ENCODE measurements at regions not wholly inside any gene's neighbourhood (a gene's known extent, or its start where the extent isn't known, plus 50 kb on each side); places are given as distances from the start of the nearest gene placed in this dataset.
"Not testable (repeated sequence)": the region's sequence is repeated elsewhere in the genome, so short reads cannot be mapped to it uniquely, and the experiment has no call there.

GRCh38 chr1:94666797-94667196 is 125.2 kb upstream of the F3 start:
- H4K20me1 ChIP-seq (ENCODE audit: insufficient read depth), result no peaks in the 10 kb centered on the region
- H2AFZ ChIP-seq, result no peak overlapping the region
- 98 to 100% methylated on average over 1 of the region's 1 CpG for WGBS, 2 experiments (ENCODE audit: low coverage in 1 of 2, low lambda C conversion rate in 2 of 2, missing lambda C conversion rate in 2 of 2)
- H3K4me2 ChIP-seq (ENCODE audit: unreplicated experiment), result no peak overlapping the region
- H3K27me3 ChIP-seq (replicated peaks; ENCODE audit: insufficient read depth), result no peaks in the 10 kb centered on the region
- no peaks in the 10 kb centered on the region for H3K36me3 ChIP-seq (ENCODE audit: low read depth)
- DNase-seq, result no peak
- no peak overlapping the region for H3K27ac ChIP-seq
- TF ChIP-seq EZH2 (IDR thresholded peaks at IDR 0.05; ENCODE audit: insufficient read depth, poor library complexity, severe bottlenecking), result no peak
- no peak for TF ChIP-seq EZH2phosphoT487 (IDR thresholded peaks at IDR 0.05; ENCODE audit: insufficient read depth, low read depth)
- H3F3A ChIP-seq (ENCODE audit: insufficient read depth), result no peaks in the 10 kb centered on the region
- in situ Hi-C loops (cut with MboI), result no loop called here
- H3K4me3 ChIP-seq, result no peak overlapping the region
- H3K79me2 ChIP-seq (ENCODE audit: insufficient read depth), result no peaks in the 10 kb centered on the region
- H3K9ac ChIP-seq, result no peak overlapping the region
- H3K4me1 ChIP-seq (ENCODE audit: insufficient read depth), result no peaks in the 10 kb centered on the region
- no peaks in the 10 kb centered on the region for H3K9me2 ChIP-seq (ENCODE audit: insufficient read depth)
- no peaks in the 10 kb centered on the region for H3K9me3 ChIP-seq (ENCODE audit: low read depth)

GRCh38 chr1:94661431-94661932 is 119.9 kb upstream of the F3 start:
- Histone ChIP-seq H3K9ac (no peak overlapping the region), H3F3A (ENCODE audit: insufficient read depth) (peaks cover 23% of the 10 kb centered on the region; the same call in 1 of the 2 replicates), H3K4me3 (no peak overlapping the region), H3K36me3 (ENCODE audit: low read depth) (no peaks in the 10 kb centered on the region), H3K27me3 (replicated peaks; ENCODE audit: insufficient read depth) (no peaks in the 10 kb centered on the region), H3K27ac (no peak overlapping the region), H3K9me2 (ENCODE audit: insufficient read depth) (no peaks in the 10 kb centered on the region), H3K9me3 (ENCODE audit: low read depth) (no peaks in the 10 kb centered on the region), H4K20me1 (ENCODE audit: insufficient read depth) (no peaks in the 10 kb centered on the region), H3K4me2 (ENCODE audit: unreplicated experiment) (no peak overlapping the region), H2AFZ (0 out of 2 replicates have a peak overlapping the region, but pooled peaks have one; percentile 25), H3K79me2 (ENCODE audit: insufficient read depth) (no peaks in the 10 kb centered on the region), H3K4me1 (ENCODE audit: insufficient read depth) (peaks cover 19% of the 10 kb centered on the region)
- no peak for TF ChIP-seq EZH2phosphoT487 (IDR thresholded peaks at IDR 0.05; ENCODE audit: insufficient read depth, low read depth)
- TF ChIP-seq EZH2 (IDR thresholded peaks at IDR 0.05; ENCODE audit: insufficient read depth, poor library complexity, severe bottlenecking), result no peak
- 54 to 55% methylated on average over 2 of the region's 2 CpGs for WGBS, 2 experiments (ENCODE audit: low coverage in 1 of 2, low lambda C conversion rate in 2 of 2, missing lambda C conversion rate in 2 of 2)
- in situ Hi-C loops (cut with MboI), result no loop called here
- no peak for DNase-seq

- H3K9me2 ChIP-seq (ENCODE audit: insufficient read depth), result no peaks in the 10 kb centered on the region
- H3K4me1 ChIP-seq (ENCODE audit: insufficient read depth), result peaks cover 19% of the 10 kb centered on the region
- H3K27ac ChIP-seq, result no peak overlapping the region
- 0 out of 2 replicates have a peak overlapping the region, but pooled peaks have one; percentile 25 for H2AFZ ChIP-seq
- no peaks in the 10 kb centered on the region for H3K27me3 ChIP-seq (replicated peaks; ENCODE audit: insufficient read depth)
- no peak overlapping the region for H3K9ac ChIP-seq
- no peak overlapping the region for H3K4me2 ChIP-seq (ENCODE audit: unreplicated experiment)
- H3F3A ChIP-seq (ENCODE audit: insufficient read depth), result peaks cover 23% of the 10 kb centered on the region; the same call in 1 of the 2 replicates
- peak; percentile 22 for DNase-seq
- in situ Hi-C loops (cut with MboI), result no loop called here
- H3K79me2 ChIP-seq (ENCODE audit: insufficient read depth), result no peaks in the 10 kb centered on the region
- H3K36me3 ChIP-seq (ENCODE audit: low read depth), result no peaks in the 10 kb centered on the region
- TF ChIP-seq EZH2 (IDR thresholded peaks at IDR 0.05; ENCODE audit: insufficient read depth, poor library complexity, severe bottlenecking), result no peak
- TF ChIP-seq EZH2phosphoT487 (IDR thresholded peaks at IDR 0.05; ENCODE audit: insufficient read depth, low read depth), result no peak
- H3K4me3 ChIP-seq, result no peak overlapping the region
- H4K20me1 ChIP-seq (ENCODE audit: insufficient read depth), result no peaks in the 10 kb centered on the region
- no peaks in the 10 kb centered on the region for H3K9me3 ChIP-seq (ENCODE audit: low read depth)
Observed at GRCh38 chr1:94660994-94661393, 119.4 kb upstream of the F3 start.

GRCh38 chr1:94660258-94660657 is 118.7 kb upstream of the F3 start:
- in situ Hi-C loops (cut with MboI), result no loop called here
- H3K9ac ChIP-seq, result no peak overlapping the region
- H3K79me2 ChIP-seq (ENCODE audit: insufficient read depth), result no peaks in the 10 kb centered on the region
- WGBS, 2 experiments (ENCODE audit: low coverage in 1 of 2, low lambda C conversion rate in 2 of 2, missing lambda C conversion rate in 2 of 2), result 85 to 86% methylated on average over 2 of the region's 2 CpGs
- no peak overlapping the region for H3K4me2 ChIP-seq (ENCODE audit: unreplicated experiment)
- H3K27me3 ChIP-seq (replicated peaks; ENCODE audit: insufficient read depth), result no peaks in the 10 kb centered on the region
- no peak overlapping the region for H3K4me3 ChIP-seq
- peaks cover 19% of the 10 kb centered on the region for H3K4me1 ChIP-seq (ENCODE audit: insufficient read depth)
- no peak overlapping the region for H3K27ac ChIP-seq
- TF ChIP-seq EZH2 (IDR thresholded peaks at IDR 0.05; ENCODE audit: insufficient read depth, poor library complexity, severe bottlenecking), result no peak
- TF ChIP-seq EZH2phosphoT487 (IDR thresholded peaks at IDR 0.05; ENCODE audit: insufficient read depth, low read depth), result no peak
- H3K36me3 ChIP-seq (ENCODE audit: low read depth), result no peaks in the 10 kb centered on the region
- H2AFZ ChIP-seq, result no peak overlapping the region
- H3F3A ChIP-seq (ENCODE audit: insufficient read depth), result peaks cover 23% of the 10 kb centered on the region; the same call in 1 of the 2 replicates
- H3K9me3 ChIP-seq (ENCODE audit: low read depth), result no peaks in the 10 kb centered on the region
- no peaks in the 10 kb centered on the region for H3K9me2 ChIP-seq (ENCODE audit: insufficient read depth)
- DNase-seq, result no peak
- no peaks in the 10 kb centered on the region for H4K20me1 ChIP-seq (ENCODE audit: insufficient read depth)

GRCh38 chr1:94659202-94659601 is 117.6 kb upstream of the F3 start:
- H4K20me1 ChIP-seq (ENCODE audit: insufficient read depth); H3K9me2 ChIP-seq (ENCODE audit: insufficient read depth); H3K79me2 ChIP-seq (ENCODE audit: insufficient read depth); DNase-seq; H3K4me2 ChIP-seq (ENCODE audit: unreplicated experiment); H3K9me3 ChIP-seq (ENCODE audit: low read depth); H3K36me3 ChIP-seq (ENCODE audit: low read depth); H3K4me3 ChIP-seq; in situ Hi-C loops (cut with MboI); H2AFZ ChIP-seq; H3K9ac ChIP-seq; H3K27ac ChIP-seq; H3K27me3 ChIP-seq (replicated peaks; ENCODE audit: insufficient read depth): not testable (repeated sequence)
- peaks cover 24% of the 10 kb centered on the region for H3K4me1 ChIP-seq (ENCODE audit: insufficient read depth)
- 100% methylated on average over 1 of the region's 1 CpG for WGBS, 2 experiments (ENCODE audit: low coverage in 1 of 2, low lambda C conversion rate in 2 of 2, missing lambda C conversion rate in 2 of 2)
- H3F3A ChIP-seq (ENCODE audit: insufficient read depth), result peaks cover 23% of the 10 kb centered on the region; the same call in 1 of the 2 replicates
